HFF-Myc (cell line): ENCODE measurements at regions not wholly inside any gene's neighbourhood (a gene's known extent, or its start where the extent isn't known, plus 50 kb on each side); places are given as distances from the start of the nearest gene placed in this dataset.

Source experiments
- DNase-seq: peaks from one replicate; pipeline ENCODE4 v3.0.0-alpha.2; 2011; ENCODE audit warnings: low read depth; ENCODE audit errors: extremely low read depth
- H3K4me3 ChIP-seq: replicated peaks from 2 replicates; pipeline ENCODE4 v1.5.1; 2011; ENCODE audit warnings: low read depth, mild to moderate bottlenecking, control low read depth, low read length
- CTCF ChIP-seq: IDR thresholded peaks from 2 replicates; pipeline ENCODE4 v1.5.1; 2012; ENCODE audit warnings: mild to moderate bottlenecking, low read depth, low read length, control low read depth; ENCODE audit errors: missing control alignments

GRCh38 chr14:98893675-98894074, 378.3 kb downstream of the BCL11B start:
- H3K4me3 ChIP-seq = no peak overlapping the region
- DNase-seq = no peak
- no peak for TF ChIP-seq CTCF

GRCh38 chr14:98894600-98894999, 377.4 kb downstream of the BCL11B start:
- no peak for DNase-seq
- no peak overlapping the region for H3K4me3 ChIP-seq
- TF ChIP-seq CTCF = no peak

GRCh38 chr14:98896449-98896848, 375.5 kb downstream of the BCL11B start:
- DNase-seq = no peak
- TF ChIP-seq CTCF = no peak
- H3K4me3 ChIP-seq = no peak overlapping the region

- DNase-seq = no peak
- TF ChIP-seq CTCF = no peak
- H3K4me3 ChIP-seq = no peak overlapping the region
Observed at GRCh38 chr14:98897605-98898309, 374.2 kb downstream of the BCL11B start.

- no peak overlapping the region for H3K4me3 ChIP-seq
- DNase-seq = no peak
- TF ChIP-seq CTCF = no peak
Observed at GRCh38 chr14:98899441-98899840, 372.6 kb downstream of the BCL11B start.

- no peak for DNase-seq
- no peak overlapping the region for H3K4me3 ChIP-seq
- TF ChIP-seq CTCF = no peak
Observed at GRCh38 chr14:98900236-98900635, 371.8 kb downstream of the BCL11B start.

GRCh38 chr14:98900798-98901197, 371.2 kb downstream of the BCL11B start:
- DNase-seq = no peak
- TF ChIP-seq CTCF = no peak
- H3K4me3 ChIP-seq = no peak overlapping the region
